ENCODE measurements at regions not wholly inside any gene's neighbourhood (a gene's known extent, or its start where the extent isn't known, plus 50 kb on each side); places are given as distances from the start of the nearest gene placed in this dataset.

DNA sequence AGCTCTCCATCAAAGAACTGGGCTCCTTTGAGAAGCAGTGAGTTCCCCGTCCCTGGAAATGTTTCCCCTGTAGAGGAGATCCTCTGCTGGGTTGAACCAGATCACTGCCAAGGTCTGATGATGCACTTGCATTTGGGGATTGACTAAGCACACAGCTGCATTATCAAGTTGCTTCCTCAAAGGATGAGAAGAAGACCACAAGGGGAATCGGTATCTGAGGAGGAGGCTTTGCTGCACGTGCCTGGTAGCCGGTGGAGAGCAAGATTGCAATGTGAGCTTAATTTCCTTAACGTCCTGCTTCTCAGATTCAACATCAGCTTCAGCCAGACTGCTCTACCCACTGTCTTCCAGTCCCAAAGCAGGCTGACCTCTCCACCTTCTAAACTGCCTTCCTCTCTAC, 128.8 kb upstream of the STMND1 start:
- TF ChIP-seq POLR2A (IDR thresholded peaks at IDR 0.05): no peak
- TF ChIP-seq, protein P1, sequence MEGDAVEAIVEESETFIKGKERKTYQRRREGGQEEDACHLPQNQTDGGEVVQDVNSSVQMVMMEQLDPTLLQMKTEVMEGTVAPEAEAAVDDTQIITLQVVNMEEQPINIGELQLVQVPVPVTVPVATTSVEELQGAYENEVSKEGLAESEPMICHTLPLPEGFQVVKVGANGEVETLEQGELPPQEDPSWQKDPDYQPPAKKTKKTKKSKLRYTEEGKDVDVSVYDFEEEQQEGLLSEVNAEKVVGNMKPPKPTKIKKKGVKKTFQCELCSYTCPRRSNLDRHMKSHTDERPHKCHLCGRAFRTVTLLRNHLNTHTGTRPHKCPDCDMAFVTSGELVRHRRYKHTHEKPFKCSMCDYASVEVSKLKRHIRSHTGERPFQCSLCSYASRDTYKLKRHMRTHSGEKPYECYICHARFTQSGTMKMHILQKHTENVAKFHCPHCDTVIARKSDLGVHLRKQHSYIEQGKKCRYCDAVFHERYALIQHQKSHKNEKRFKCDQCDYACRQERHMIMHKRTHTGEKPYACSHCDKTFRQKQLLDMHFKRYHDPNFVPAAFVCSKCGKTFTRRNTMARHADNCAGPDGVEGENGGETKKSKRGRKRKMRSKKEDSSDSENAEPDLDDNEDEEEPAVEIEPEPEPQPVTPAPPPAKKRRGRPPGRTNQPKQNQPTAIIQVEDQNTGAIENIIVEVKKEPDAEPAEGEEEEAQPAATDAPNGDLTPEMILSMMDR (IDR thresholded peaks at IDR 0.05): no peak

Measured in adrenal gland (tissue), 5 donors.